A673 (cell line): ENCODE measurements at regions not wholly inside any gene's neighbourhood (a gene's known extent, or its start where the extent isn't known, plus 50 kb on each side); places are given as distances from the start of the nearest gene placed in this dataset.

Experiments used
- BruUV-seq: library from RNA; stranded (reverse); fragments of 400-500 nt; replicated peaks from 2 replicates; lab custom pipeline; 2021; lab: Mats Ljungman, UMichigan
- CTCF ChIA-PET: fragments of 300-600 bp; sonication (Branson Sonifier 250); formaldehyde crosslinking; loops from one replicate; lab custom pipeline; 2022; ENCODE audit warnings: antibody characterized with exemption; lab: Charles Lee
- POLR2A ChIA-PET: fragments of 300-600 bp; sonication (Branson Sonifier 250); formaldehyde crosslinking; loops from one replicate; lab custom pipeline; 2022; ENCODE audit warnings: antibody characterized with exemption; ENCODE audit not compliant: low non-redundant PET; lab: Charles Lee
- DNase-seq: peaks from one replicate; pipeline ENCODE4 v3.0.0-alpha.2; 2015; ENCODE audit warnings: low spot score
- H3K27ac ChIP-seq: fragments of 200-600 bp; sonication (generic); 2 replicates; pipeline ENCODE4 v1.5.1; 2016; ENCODE audit warnings: mixed run types, low read depth, mild to moderate bottlenecking, mixed read lengths, antibody characterized with exemption, low read length; ENCODE audit not compliant: poor library complexity, severe bottlenecking
- H3K27me3 ChIP-seq: fragments of 200-600 bp; sonication (generic); replicated peaks from 2 replicates; pipeline ENCODE4 v1.6.1; 2017; ENCODE audit warnings: mixed run types, low read depth, mild to moderate bottlenecking, mixed read lengths, antibody characterized with exemption, low read length; ENCODE audit not compliant: insufficient read depth, poor library complexity
- H3K36me3 ChIP-seq: fragments of 200-600 bp; sonication (generic); 2 replicates; pipeline ENCODE4 v1.6.1; 2016; ENCODE audit warnings: mixed run types, mild to moderate bottlenecking, mixed read lengths, antibody characterized with exemption, low read length; ENCODE audit not compliant: insufficient read depth, poor library complexity, severe bottlenecking
- H3K4me1 ChIP-seq: fragments of 200-600 bp; sonication (generic); 2 replicates; pipeline ENCODE4 v1.6.1; 2017; ENCODE audit warnings: mixed run types, mild to moderate bottlenecking, mixed read lengths, antibody characterized with exemption, low read length; ENCODE audit not compliant: insufficient read depth, poor library complexity, severe bottlenecking
- H3K4me3 ChIP-seq: fragments of 200-600 bp; sonication (generic); 2 replicates; pipeline ENCODE4 v1.5.1; 2016; ENCODE audit warnings: low read depth, mixed run types, mild to moderate bottlenecking, mixed read lengths, low read length; ENCODE audit not compliant: poor library complexity, severe bottlenecking
- H3K9me3 ChIP-seq: fragments of 200-600 bp; sonication (generic); 2 replicates; pipeline ENCODE4 v1.6.1; 2016; ENCODE audit warnings: mixed run types, low read depth, mild to moderate bottlenecking, mixed read lengths, antibody characterized with exemption, low read length; ENCODE audit not compliant: poor library complexity, severe bottlenecking
- EZH2 ChIP-seq: fragments of 200-600 bp; sonication (generic); IDR thresholded peaks from 2 replicates; pipeline ENCODE4 v1.6.1; 2017; ENCODE audit warnings: borderline replicate concordance, low read depth, mild to moderate bottlenecking, mixed read lengths, antibody characterized with exemption, low read length; ENCODE audit not compliant: poor library complexity, severe bottlenecking
- intact Hi-C: fragments of 100-400 bp; cut with micrococcal nuclease; formaldehyde crosslinking; loops from one replicate; pipeline ENCODE4 v1.10.0; 2022; ENCODE audit not compliant: unreplicated experiment
- TF ChIP-seq, protein P1 (sequence below): fragments of 300-800, 200-600 bp; sonication (generic); conservative IDR thresholded peaks from 2 replicates; pipeline ENCODE4 v1.5.1; 2017; ENCODE audit warnings: low read depth, mild to moderate bottlenecking, antibody characterized with exemption, low read length, moderate library complexity, mixed read lengths

DNA sequence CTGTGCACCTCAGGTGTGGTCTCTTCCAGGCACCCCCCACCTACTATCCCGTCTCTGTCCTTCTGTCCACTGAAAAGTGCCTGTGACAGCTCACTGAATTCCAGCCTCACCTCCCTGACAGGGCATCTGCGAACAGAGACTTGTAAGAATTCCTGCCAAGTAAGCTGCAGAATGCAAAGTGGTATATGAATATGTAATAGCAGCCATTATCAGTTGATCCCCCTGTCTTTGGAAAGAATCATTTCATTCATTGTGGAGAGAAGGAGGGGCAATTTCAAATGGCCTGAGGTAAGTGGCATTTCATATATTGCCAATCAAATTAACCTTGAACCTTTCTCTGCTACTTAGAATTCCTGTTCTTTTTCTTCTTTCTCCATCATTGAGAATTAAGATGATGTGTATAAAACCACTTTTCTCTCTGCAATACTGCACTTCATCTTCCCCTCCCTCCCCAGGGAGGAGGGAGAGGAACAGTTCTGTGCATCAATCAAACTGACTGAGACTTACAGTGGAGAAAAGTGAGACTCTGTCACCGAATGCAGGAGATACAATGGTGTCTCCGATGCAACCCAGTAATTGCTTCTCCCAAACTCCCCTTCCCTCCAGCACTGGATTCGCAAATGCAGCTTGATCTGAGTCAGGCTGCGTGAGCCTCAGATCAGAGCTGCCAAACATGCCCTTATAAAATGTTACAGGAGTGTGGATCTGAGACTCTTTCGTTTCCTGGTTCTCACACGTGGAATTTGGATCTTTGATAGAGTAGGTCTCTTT, 91.7 kb downstream of the SLC10A2 start:
- peaks cover 46% of the 10 kb centered on the region for H3K27me3 ChIP-seq
- H3K4me3 ChIP-seq, result no peak overlapping the region
- no peak for DNase-seq
- no peak for TF ChIP-seq EZH2
- TF ChIP-seq, protein P1, sequence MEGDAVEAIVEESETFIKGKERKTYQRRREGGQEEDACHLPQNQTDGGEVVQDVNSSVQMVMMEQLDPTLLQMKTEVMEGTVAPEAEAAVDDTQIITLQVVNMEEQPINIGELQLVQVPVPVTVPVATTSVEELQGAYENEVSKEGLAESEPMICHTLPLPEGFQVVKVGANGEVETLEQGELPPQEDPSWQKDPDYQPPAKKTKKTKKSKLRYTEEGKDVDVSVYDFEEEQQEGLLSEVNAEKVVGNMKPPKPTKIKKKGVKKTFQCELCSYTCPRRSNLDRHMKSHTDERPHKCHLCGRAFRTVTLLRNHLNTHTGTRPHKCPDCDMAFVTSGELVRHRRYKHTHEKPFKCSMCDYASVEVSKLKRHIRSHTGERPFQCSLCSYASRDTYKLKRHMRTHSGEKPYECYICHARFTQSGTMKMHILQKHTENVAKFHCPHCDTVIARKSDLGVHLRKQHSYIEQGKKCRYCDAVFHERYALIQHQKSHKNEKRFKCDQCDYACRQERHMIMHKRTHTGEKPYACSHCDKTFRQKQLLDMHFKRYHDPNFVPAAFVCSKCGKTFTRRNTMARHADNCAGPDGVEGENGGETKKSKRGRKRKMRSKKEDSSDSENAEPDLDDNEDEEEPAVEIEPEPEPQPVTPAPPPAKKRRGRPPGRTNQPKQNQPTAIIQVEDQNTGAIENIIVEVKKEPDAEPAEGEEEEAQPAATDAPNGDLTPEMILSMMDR, result no peak
- CTCF ChIA-PET, result no interaction called here
- H3K36me3 ChIP-seq, result no peaks in the 10 kb centered on the region
- POLR2A ChIA-PET, result no interaction called here
- no peaks in the 10 kb centered on the region for H3K4me1 ChIP-seq
- no peaks in the 10 kb centered on the region for H3K9me3 ChIP-seq
- no peak overlapping the region for H3K27ac ChIP-seq
- intact Hi-C loops, result no loop called here
- no TSS peak for BruUV-seq

DNA sequence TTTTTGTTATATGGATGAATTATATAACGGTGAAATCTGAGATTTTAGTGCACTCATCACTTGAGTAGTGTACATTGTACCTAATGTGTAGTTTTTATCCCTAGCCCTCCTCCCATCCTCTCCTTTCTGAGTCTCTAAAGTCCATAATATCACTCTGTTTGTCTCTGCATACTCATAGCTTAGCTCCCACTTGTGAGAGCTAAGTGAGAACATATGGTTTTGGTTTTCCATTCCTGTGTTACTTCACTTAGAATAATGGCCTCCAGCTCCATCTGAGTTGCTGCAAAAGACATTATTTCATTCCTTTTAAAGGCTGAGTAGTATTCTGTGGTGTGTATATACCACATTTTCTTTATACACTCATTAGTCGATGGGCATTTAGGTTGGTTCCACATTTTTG, 94.0 kb downstream of the SLC10A2 start:
- intact Hi-C loops, result no loop called here
- ChIA-PET CTCF (no interaction called here), POLR2A (no interaction called here)
- no peaks in the 10 kb centered on the region for H3K9me3 ChIP-seq
- no peaks in the 10 kb centered on the region for H3K36me3 ChIP-seq
- H3K27me3 ChIP-seq, result peaks cover 42% of the 10 kb centered on the region
- TF ChIP-seq, protein P1, result no peak
- TF ChIP-seq EZH2, result no peak
- BruUV-seq, result no TSS peak
- H3K4me3 ChIP-seq, result no peak overlapping the region
- H3K4me1 ChIP-seq, result no peaks in the 10 kb centered on the region
- H3K27ac ChIP-seq, result no peak overlapping the region
- no peak for DNase-seq

GRCh38 chr13:102970542-102970941, 95.7 kb downstream of the SLC10A2 start:
- no peak for DNase-seq

More at GRCh38 chr13:102970542-102970941, 95.7 kb downstream of the SLC10A2 start:
- H3K27me3 ChIP-seq, result peaks cover 51% of the 10 kb centered on the region
- intact Hi-C loops, result no loop called here
- no peaks in the 10 kb centered on the region for H3K4me1 ChIP-seq
- no peak overlapping the region for H3K27ac ChIP-seq
- no peak overlapping the region for H3K4me3 ChIP-seq
- ChIA-PET CTCF (no interaction called here), POLR2A (no interaction called here)
- no TSS peak for BruUV-seq
- H3K36me3 ChIP-seq, result no peaks in the 10 kb centered on the region
- TF ChIP-seq EZH2, result no peak
- TF ChIP-seq, protein P1, result no peak
- no peaks in the 10 kb centered on the region for H3K9me3 ChIP-seq
